ENCODE measurements at regions not wholly inside any gene's neighbourhood (a gene's known extent, or its start where the extent isn't known, plus 50 kb on each side); places are given as distances from the start of the nearest gene placed in this dataset.

DNA sequence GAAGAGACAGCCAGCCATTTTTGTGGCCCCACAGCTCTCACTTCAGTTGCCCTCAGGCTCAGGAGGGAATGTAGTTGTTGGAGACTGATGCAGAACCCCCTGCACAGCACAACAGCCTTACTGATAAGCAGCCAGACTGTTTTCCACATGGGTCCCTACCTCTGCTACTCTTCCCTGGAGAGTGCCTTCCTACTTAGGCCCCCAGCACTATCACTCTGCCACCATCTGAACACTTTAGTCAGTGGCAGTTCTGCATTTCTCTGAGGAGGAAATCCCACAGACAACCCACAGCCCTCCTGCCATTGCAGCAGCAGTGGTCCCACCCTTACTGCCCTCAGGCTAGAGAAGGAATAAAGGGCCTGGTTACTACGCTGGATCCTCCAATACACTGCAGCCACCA is 61.8 kb upstream of the PTPRD start:
- no peak for DNase-seq (ENCODE audit: low spot score)

GRCh38 chr9:10678010-10678409 is 65.2 kb upstream of the PTPRD start:
- no peak for DNase-seq (ENCODE audit: low spot score)

DNA sequence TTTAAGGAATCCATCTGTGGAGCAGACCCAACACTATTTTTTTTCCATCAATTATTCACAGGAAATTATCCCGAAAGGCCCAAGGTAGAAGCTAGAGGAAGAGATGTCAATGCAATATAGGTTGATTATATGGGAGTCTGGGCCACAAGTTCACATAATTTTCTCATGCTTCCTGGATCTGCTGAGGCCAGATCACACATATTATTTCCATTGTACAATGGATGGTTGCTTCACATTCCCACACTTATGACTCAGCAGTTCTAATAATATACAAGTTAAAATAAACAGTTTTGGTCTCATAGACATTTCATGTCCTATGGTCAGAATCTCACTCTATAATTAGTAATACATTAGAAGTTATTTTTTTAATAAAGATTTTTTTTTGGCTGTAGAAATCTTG is 66.0 kb upstream of the PTPRD start:
- peak; percentile 4 for DNase-seq (ENCODE audit: low spot score)

- DNase-seq (ENCODE audit: low spot score) = no peak
These were observed 74.1 kb upstream of the PTPRD start for GRCh38 chr9:10686943-10687342.

DNA sequence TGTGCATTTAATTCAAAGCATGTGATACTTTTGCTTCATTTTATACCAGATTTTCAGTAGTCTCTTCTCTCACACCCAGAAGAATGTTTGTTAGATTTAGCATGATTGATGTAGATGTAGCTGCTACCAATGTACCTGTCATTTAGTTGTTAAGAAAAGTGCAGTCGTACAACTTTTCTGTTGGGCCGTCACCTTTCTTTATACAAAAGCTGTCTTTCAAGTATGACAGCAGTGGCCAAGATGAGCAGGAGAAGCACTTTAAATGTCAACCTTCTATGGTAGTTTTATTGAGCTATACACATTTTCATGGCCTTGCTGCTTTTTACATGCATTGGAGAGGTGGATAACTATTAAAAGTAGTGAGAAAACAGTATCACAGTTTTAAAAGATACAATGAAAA is 77.7 kb upstream of the PTPRD start:
- no peak for DNase-seq (ENCODE audit: low spot score)

DNA sequence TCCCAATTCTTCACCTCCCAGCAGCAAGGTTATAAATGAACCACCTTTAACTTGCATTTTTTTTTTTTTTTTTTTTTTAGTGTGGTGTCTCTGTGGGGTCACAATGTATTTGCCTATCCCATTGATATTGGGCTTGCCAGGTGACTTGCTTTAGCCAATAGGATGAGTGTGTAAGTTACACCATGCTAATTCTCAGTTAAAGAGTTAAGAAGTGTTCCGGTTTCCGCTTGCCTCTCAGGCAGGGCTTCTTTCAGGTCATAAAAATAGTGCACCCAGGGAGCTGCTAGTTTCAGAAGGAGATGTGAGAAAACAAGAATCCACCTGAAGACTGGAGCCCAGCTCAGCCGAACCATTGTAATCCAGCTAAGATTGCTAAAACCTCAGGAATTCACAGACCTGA is 84.2 kb upstream of the PTPRD start:
- no peak for DNase-seq (ENCODE audit: low spot score)

GRCh38 chr9:10700291-10700690 is 87.5 kb upstream of the PTPRD start:
- DNase-seq (ENCODE audit: low spot score) = no peak

- DNase-seq (ENCODE audit: low spot score) = no peak
These were observed 88.1 kb upstream of the PTPRD start for GRCh38 chr9:10700915-10701314.

GRCh38 chr9:10701906-10702305 is 89.1 kb upstream of the PTPRD start:
- no peak for DNase-seq (ENCODE audit: low spot score)

DNA sequence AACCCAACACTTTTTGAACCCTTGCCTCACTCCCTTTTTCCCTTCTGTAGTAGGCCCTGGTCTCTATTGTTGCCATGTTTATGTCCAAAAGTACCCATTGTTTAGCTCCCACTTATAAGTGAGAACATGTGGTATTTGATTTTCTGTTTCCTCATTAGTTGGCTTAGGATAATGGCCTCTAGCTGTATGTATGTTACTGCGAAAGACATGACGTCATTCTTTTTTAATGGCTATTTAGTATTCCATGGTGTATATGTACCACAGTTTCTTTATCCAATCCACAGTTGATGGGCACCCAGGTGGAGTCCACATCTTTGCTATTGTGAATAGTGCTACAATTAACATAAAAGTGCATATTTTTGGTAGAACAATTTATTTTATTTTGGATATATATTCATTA is 90.3 kb upstream of the PTPRD start:
- no peak for DNase-seq (ENCODE audit: low spot score)

DNA sequence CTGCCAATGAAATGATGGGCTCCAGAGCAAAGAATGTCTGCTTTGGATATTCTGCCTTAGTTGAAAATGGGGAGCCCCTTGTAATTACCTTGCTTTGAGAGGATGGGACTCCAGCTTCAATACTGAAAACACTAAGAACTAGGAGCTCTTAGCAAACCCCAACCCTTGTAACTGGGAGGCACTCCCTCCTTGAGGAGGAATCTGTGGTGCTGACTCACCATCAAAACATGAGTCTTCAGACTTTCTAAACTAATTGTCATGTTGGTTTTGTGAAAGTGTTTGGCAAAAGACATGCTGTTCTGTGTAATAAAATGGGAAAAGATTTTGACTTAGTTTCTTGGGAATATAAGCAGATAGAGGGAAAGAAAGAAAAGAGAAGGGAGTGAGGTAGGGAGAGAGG is 91.9 kb upstream of the PTPRD start:
- peak; percentile 2 for DNase-seq (ENCODE audit: low spot score)

- DNase-seq (ENCODE audit: low spot score) = no peak
These were observed 92.6 kb upstream of the PTPRD start for GRCh38 chr9:10705383-10705782.

DNA sequence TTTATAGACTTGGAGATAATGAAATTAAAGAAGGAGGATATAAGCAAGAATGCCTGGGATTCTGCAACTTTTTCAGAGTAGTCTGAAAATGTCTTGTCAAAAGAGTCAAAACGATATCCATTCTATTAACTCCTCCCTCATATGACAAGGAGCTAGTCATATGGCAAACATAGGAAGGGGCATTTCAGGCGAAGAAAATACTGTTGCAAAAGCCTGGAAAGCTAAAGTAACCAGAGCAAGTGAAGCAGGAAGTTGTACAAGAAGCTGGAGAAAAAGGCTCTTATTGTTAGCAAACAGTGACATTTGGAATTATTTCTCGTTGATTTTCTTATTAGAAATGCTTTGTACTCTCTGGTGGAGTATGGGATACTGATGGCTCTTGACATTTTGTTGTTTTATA is 94.0 kb upstream of the PTPRD start:
- peak; percentile 1 for DNase-seq (ENCODE audit: low spot score)

GRCh38 chr9:10721301-10721700 is 108.5 kb upstream of the PTPRD start:
- DNase-seq (ENCODE audit: low spot score) = no peak

DNA sequence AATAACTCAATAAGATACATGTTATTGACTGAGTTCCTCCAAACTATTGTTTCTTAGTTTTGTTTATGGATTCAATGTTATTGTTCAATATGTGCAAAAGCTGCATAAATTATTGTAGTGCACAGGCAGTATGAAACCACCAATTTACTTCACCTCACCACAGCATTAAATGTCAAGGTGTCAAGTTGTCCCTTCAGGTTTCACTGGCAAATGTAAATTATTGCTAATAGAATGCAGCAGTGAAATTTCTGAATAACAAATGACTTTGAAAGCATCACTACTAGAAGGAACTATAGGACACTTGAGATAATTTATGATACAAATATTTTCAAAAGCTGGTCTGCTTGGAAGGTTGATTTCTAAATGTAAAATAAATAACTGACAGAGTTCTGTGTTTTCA is 116.4 kb upstream of the PTPRD start:
- no peak for DNase-seq (ENCODE audit: low spot score)

DNA sequence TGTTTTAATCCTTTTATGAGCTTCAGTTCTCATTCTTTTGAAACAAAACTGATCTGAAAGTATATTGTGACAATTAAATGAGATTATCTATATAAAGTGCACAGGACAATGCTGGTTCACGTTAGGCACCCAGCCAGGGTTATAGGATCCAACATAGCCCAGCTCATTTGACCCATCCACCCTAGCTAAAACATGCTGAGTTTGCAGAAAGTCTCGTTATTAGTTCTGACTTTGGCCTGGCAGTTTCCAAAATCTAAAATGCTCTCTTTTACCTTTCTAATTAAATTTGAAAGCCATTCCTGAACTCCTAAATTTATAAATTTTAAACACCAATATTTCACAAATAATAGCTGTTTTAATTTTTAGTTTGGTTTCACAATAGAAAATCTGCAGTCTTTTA is 131.9 kb upstream of the PTPRD start:
- no peak for DNase-seq (ENCODE audit: low spot score)

GRCh38 chr9:10753474-10753873 is 140.7 kb upstream of the PTPRD start:
- DNase-seq (ENCODE audit: low spot score) = no peak

GRCh38 chr9:10764481-10764880 is 151.7 kb upstream of the PTPRD start:
- DNase-seq (ENCODE audit: low spot score) = no peak

DNA sequence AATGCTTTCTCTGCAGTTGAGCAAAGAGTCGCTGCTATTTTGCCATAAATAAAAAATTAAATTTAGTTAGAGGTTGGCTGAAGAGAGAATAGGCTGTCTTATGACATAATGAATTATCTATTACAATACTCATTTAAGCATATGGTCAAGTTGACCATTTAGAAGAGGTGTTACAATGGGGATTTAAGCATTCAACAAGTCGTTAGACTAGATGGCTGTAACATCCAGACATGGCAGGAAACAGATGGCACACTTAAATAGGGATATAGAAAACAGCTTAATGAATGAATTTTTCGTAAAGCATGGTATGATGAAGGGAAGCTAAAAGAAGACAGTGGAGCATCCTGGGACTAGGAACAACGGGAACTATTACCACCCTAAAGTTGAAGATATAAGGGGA is 160.3 kb upstream of the PTPRD start:
- no peak for DNase-seq (ENCODE audit: low spot score)

DNA sequence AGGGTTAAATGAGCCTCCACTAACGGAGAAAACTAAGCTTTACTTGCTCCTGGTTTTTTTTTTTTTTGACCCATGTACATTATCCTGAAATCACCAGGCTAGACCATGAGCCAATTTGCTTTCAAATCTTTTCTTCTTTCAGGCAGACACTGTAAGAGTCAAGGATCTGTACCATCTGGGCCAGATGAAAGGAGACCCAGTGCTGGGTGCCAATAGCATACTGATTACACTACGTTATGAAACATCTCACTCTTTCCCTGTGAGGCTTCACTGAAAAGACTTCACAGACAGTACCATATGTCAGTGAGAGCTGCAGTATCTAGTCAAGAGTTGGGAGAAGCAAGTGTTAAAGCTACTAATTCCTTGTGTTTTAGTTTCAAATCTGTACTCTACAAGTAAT is 161.2 kb upstream of the PTPRD start:
- no peak for DNase-seq (ENCODE audit: low spot score)

- DNase-seq (ENCODE audit: low spot score) = no peak
These were observed 172.5 kb upstream of the PTPRD start for GRCh38 chr9:10785255-10785654.

DNA sequence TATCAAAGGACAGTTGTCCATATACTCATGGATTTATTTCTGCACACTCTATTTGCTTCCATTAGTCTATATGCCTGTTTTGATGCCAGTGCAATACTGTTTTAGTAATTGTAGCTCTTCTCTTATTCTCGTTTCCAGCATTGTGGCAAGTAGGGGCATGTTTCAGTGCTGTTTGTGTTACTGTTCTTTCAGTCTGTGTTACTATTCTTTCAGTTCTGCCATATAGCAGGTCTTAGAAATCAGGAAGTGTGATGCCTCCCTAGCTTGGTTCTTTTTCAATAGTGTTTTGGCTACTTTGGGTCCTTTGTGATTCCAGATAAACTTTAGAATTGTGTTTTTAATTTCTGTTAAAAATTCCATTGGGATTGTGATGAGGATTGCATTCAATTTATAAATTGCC is 180.5 kb upstream of the PTPRD start:
- no peak for DNase-seq (ENCODE audit: low spot score)

GRCh38 chr9:10804486-10804885 is 191.7 kb upstream of the PTPRD start:
- no peak for DNase-seq (ENCODE audit: low spot score)

- no peak for DNase-seq (ENCODE audit: low spot score)
These were observed 194.1 kb upstream of the PTPRD start for GRCh38 chr9:10806868-10807267.

DNA sequence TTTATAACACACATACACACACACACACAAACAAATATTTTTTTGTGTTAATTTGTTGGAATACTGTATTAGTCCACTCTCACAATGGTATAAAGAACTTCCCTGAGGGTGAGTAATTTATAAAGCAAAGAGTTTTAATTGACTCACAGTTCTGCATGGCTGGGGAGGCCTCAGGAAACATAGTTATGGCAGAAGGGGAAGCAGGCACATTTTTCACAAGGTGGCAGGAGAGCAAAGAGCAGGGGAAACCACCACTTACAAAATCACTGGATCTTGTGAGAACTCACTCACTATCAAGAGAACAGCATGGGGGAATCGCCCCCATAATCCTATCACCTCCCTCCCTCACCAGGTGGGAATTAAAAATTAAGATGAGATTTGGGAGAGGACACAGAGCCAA is 205.4 kb upstream of the PTPRD start:
- DNase-seq (ENCODE audit: low spot score) = no peak

Data from COLO829 (cell line).